Kidney (tissue), 13 donors: ENCODE measurements at regions not wholly inside any gene's neighbourhood (a gene's known extent, or its start where the extent isn't known, plus 50 kb on each side); places are given as distances from the start of the nearest gene placed in this dataset.

ENCODE experiments used
- DNase-seq, 5 donors: peaks; one replicate each; pipeline ENCODE4 v3.0.0-alpha.2; 2013 to 2020
- FAIRE-seq: peaks from 2 replicates; lab custom pipeline; 2012; peaks lifted over from hg19 to GRCh38; lab: Jason Lieb, UNC
- H3K27ac ChIP-seq, 2 donors: one replicate each; pipeline ENCODE4 v1.7.0; 2013; ENCODE audit warnings: low read depth in 2 of 2, low read length in 2 of 2, inconsistent platforms in 1 of 2
- H3K27me3 ChIP-seq: one replicate; pipeline ENCODE4 v1.7.1; 2013; ENCODE audit warnings: low read length, inconsistent platforms; ENCODE audit not compliant: control insufficient read depth, insufficient read depth
- H3K36me3 ChIP-seq, 3 donors: one replicate each; pipeline versions ENCODE4 v1.7.0 to v1.7.1; 2013; ENCODE audit warnings: low read length in 3 of 3, control low read depth in 1 of 3, inconsistent platforms in 1 of 3; ENCODE audit not compliant: insufficient read depth in 3 of 3, control insufficient read depth in 2 of 3
- H3K4me1 ChIP-seq, 3 donors: one replicate each; pipeline versions ENCODE4 v1.7.0 to v1.7.1; 2013; ENCODE audit warnings: low read length in 3 of 3, inconsistent platforms in 1 of 3, low read depth in 1 of 3; ENCODE audit not compliant: control insufficient read depth in 2 of 3, insufficient read depth in 2 of 3
- H3K4me3 ChIP-seq, 3 donors: one replicate each; pipeline versions ENCODE4 v1.7.0 to v1.8.1; 2013; ENCODE audit warnings: low read length in 3 of 3, control low read depth in 1 of 3, inconsistent platforms in 1 of 3
- H3K9ac ChIP-seq, 3 donors: one replicate each; pipeline versions ENCODE4 v1.7.0 to v1.7.1; 2013; ENCODE audit warnings: low read length in 3 of 3, control low read depth in 1 of 3, inconsistent platforms in 1 of 3
- H3K9me3 ChIP-seq, 3 donors: one replicate each; pipeline versions ENCODE4 v1.7.0 to v1.7.1; 2013; ENCODE audit warnings: low read length in 3 of 3, control low read depth in 1 of 3, inconsistent platforms in 1 of 3; ENCODE audit not compliant: control insufficient read depth in 2 of 3, insufficient read depth in 1 of 3
- intact Hi-C: fragments of 100-400 bp; cut with DNase I; formaldehyde crosslinking; loops from one replicate; pipeline ENCODE4 v1.11.1; 2022
- TF ChIP-seq, protein P1 (sequence below): IDR thresholded peaks from 3 replicates; pipeline ENCODE4 v1.5.1; 2012; ENCODE audit warnings: mild to moderate bottlenecking, moderate library complexity, borderline replicate concordance; ENCODE audit not compliant: insufficient read depth; ENCODE audit errors: extremely low read depth
- donor health status: control.
- donor health status: control.
- donor health status: control.
- donor health status: control.
- donor health status: control.
- donor health status: DM: yes; HTN: yes; CAD: no.
- donor health status: Normal renal cell carcinoma (clear cell type).

DNA sequence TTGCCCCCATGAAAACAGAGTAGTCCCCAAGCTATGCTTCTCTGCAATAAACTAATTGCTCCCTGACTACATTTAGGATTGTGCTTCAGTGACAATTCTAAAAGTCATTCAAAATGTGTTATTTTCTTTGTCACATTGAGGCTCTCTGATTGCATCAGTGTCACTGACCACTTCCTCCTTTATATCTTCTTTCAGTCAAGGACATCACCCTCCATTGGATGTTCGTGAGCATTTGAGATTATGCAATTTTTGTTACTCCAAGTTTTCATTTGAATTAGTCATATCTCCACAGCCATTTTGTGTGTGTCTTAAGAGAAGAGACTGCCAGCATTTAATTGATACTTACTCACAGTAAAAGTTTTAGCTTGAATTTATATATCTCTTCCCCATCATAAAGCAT, 780.8 kb upstream of the GCFC2 start:
- Histone ChIP-seq H3K27me3 (no peaks in the 10 kb centered on the region), H3K4me3 (no peak overlapping the region), H3K27ac (no peak overlapping the region), H3K36me3 (no peaks in the 10 kb centered on the region), H3K9me3 (no peaks in the 10 kb centered on the region), H3K4me1 (no peaks in the 10 kb centered on the region), H3K9ac (no peak overlapping the region)
- FAIRE-seq (no peak), DNase-seq (no peak)
- intact Hi-C loops, result no loop called here
- TF ChIP-seq, protein P1, sequence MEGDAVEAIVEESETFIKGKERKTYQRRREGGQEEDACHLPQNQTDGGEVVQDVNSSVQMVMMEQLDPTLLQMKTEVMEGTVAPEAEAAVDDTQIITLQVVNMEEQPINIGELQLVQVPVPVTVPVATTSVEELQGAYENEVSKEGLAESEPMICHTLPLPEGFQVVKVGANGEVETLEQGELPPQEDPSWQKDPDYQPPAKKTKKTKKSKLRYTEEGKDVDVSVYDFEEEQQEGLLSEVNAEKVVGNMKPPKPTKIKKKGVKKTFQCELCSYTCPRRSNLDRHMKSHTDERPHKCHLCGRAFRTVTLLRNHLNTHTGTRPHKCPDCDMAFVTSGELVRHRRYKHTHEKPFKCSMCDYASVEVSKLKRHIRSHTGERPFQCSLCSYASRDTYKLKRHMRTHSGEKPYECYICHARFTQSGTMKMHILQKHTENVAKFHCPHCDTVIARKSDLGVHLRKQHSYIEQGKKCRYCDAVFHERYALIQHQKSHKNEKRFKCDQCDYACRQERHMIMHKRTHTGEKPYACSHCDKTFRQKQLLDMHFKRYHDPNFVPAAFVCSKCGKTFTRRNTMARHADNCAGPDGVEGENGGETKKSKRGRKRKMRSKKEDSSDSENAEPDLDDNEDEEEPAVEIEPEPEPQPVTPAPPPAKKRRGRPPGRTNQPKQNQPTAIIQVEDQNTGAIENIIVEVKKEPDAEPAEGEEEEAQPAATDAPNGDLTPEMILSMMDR, result no peak

DNA sequence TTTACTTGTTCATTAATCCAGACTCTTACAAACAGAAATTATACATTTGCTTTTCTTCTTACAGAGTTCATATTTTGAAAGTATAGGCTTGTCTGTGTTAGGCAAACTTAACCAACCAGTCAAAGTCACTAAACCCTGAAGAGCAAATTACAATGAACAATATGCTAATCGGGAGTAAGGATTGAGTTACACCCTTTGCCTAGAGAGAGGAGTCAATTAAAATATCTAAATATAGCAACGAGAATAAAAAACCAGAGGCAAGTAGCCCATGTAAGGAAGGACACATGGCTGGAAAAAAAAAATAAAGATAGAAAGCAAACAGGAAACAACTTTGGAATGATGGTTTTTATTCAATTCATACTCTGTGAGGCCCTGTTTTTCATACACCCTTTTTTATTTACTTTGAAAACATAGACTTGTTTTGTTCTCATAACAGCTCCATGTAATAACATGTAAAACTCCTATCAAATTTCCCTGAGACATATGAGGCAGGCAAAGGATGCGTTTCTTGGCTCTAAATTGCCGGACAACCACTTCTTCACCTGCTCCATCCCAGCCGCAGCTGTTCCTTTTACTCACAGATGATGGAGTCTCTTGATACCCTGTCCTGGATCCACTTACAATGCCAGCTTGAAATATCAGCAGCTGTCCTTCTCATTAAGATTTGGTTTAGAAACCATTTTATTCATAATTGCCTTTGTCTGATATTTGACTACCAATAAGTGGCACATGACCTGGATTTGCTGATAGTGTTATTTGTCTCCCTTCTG, 767.7 kb upstream of the GCFC2 start:
- no peak for FAIRE-seq
- Histone ChIP-seq H3K4me3 (no peak overlapping the region), H3K36me3 (no peaks in the 10 kb centered on the region), H3K27ac (no peak overlapping the region), H3K27me3 (no peaks in the 10 kb centered on the region), H3K4me1 (no peaks in the 10 kb centered on the region), H3K9me3 (no peaks in the 10 kb centered on the region), H3K9ac (no peak overlapping the region)
- DNase-seq, result peak in 2 of 5 donors; percentile 53 to 59
- TF ChIP-seq, protein P1, result no peak
- intact Hi-C loops, result no loop called here

DNA sequence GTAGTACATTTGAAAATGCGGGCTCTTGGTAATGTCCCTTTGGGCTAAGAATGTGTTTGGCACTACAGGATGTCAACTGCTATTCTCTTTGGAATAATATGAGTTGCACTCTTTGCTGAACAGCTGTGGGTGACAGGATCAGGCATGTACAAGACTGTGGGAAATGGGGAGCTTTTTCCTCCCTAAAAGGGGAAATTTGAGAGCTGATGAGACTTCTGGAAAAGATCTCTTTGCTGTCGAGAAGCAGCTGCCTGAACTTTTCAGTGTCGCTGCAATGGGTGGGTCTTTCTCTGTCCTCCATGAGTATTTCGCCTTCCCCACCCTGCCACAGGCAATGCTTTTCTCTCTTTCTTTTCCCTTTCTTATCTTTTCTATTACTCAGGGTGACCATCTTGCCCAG, 762.2 kb upstream of the GCFC2 start:
- no peak overlapping the region for H3K27ac ChIP-seq
- intact Hi-C loops, result no loop called here
- H3K9me3 ChIP-seq, result peaks cover 0 to 5% (median 0%) of the 10 kb centered on the region in 3 donors
- no peak overlapping the region for H3K4me3 ChIP-seq
- no peak overlapping the region for H3K9ac ChIP-seq
- DNase-seq (no peak), FAIRE-seq (no peak)
- no peaks in the 10 kb centered on the region for H3K36me3 ChIP-seq
- TF ChIP-seq, protein P1, result no peak
- no peaks in the 10 kb centered on the region for H3K27me3 ChIP-seq
- no peaks in the 10 kb centered on the region for H3K4me1 ChIP-seq

GRCh38 chr2:76469066-76469465, 758.4 kb upstream of the GCFC2 start:
- FAIRE-seq, result no peak
- TF ChIP-seq, protein P1, result no peak
- Histone ChIP-seq H3K36me3 (no peaks in the 10 kb centered on the region), H3K4me1 (no peaks in the 10 kb centered on the region), H3K9ac (no peak overlapping the region), H3K27me3 (no peaks in the 10 kb centered on the region), H3K27ac (no peak overlapping the region), H3K9me3 (peaks cover 0 to 5% (median 0%) of the 10 kb centered on the region in 3 donors), H3K4me3 (no peak overlapping the region)
- intact Hi-C loops, result no loop called here
- DNase-seq, result no peak
